GM23338 (cell line): ENCODE measurements at regions not wholly inside any gene's neighbourhood (a gene's known extent, or its start where the extent isn't known, plus 50 kb on each side); places are given as distances from the start of the nearest gene placed in this dataset.

ENCODE experiments used
- EZH2phosphoT487 ChIP-seq: fragments of 200-600 bp; sonication (generic); IDR thresholded peaks from one replicate; pipeline ENCODE4 v1.8.1; 2018; ENCODE audit warnings: antibody characterized with exemption; ENCODE audit not compliant: unreplicated experiment
- TF ChIP-seq, protein P1 (sequence below): IDR thresholded peaks from 2 replicates; pipeline ENCODE4 v1.6.1; 2016; ENCODE audit warnings: antibody characterized with exemption
- TF ChIP-seq, protein P2 (sequence below), 2 experiments: fragments of 200-600 bp in 1 of 2; sonication (generic) in 1 of 2; conservative IDR thresholded peaks; 2 replicates each; pipeline versions ENCODE4 v1.5.1 to v1.6.1; 2016 to 2017; ENCODE audit warnings: antibody characterized with exemption in 2 of 2, low read depth in 2 of 2, mild to moderate bottlenecking in 2 of 2, moderate library complexity in 1 of 2

DNA sequence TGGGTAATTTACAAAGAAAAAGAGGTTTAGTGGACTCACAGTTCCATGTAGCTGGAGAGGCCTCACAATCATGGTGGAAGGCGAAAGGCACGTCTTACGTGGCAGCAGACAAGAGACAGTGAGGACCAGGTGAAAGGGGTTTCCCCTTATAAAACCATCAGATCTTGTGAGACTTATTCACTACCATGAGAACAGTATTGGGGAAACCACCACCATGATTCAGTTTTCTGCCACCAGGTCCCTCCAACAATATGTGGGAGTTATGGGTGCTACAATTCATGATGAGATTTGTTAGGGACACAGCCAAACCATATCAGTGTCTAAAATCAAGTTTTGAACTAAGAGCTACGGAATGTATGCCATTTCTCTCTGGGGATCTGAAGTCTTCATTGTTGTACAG is 354.8 kb upstream of the C2CD4B start:
- TF ChIP-seq EZH2phosphoT487 = no peak
- TF ChIP-seq, protein P1, sequence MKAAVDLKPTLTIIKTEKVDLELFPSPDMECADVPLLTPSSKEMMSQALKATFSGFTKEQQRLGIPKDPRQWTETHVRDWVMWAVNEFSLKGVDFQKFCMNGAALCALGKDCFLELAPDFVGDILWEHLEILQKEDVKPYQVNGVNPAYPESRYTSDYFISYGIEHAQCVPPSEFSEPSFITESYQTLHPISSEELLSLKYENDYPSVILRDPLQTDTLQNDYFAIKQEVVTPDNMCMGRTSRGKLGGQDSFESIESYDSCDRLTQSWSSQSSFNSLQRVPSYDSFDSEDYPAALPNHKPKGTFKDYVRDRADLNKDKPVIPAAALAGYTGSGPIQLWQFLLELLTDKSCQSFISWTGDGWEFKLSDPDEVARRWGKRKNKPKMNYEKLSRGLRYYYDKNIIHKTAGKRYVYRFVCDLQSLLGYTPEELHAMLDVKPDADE = no peak
- TF ChIP-seq, protein P2, sequence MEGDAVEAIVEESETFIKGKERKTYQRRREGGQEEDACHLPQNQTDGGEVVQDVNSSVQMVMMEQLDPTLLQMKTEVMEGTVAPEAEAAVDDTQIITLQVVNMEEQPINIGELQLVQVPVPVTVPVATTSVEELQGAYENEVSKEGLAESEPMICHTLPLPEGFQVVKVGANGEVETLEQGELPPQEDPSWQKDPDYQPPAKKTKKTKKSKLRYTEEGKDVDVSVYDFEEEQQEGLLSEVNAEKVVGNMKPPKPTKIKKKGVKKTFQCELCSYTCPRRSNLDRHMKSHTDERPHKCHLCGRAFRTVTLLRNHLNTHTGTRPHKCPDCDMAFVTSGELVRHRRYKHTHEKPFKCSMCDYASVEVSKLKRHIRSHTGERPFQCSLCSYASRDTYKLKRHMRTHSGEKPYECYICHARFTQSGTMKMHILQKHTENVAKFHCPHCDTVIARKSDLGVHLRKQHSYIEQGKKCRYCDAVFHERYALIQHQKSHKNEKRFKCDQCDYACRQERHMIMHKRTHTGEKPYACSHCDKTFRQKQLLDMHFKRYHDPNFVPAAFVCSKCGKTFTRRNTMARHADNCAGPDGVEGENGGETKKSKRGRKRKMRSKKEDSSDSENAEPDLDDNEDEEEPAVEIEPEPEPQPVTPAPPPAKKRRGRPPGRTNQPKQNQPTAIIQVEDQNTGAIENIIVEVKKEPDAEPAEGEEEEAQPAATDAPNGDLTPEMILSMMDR (conservative IDR thresholded peaks at IDR 0.05; ENCODE audit: low read depth in 2 of 2) = no peak
